GM23338 (cell line): ENCODE measurements at regions not wholly inside any gene's neighbourhood (a gene's known extent, or its start where the extent isn't known, plus 50 kb on each side); places are given as distances from the start of the nearest gene placed in this dataset.

ENCODE experiments used
- ATAC-seq: fragments of 200-7000 bp; cut with Tn5 transposase; 3 replicates; pipeline ENCODE4 v1.9.1; 2020
- DNase-seq: peaks from one replicate; pipeline ENCODE4 v3.0.0-alpha.2; 2015; ENCODE audit warnings: low spot score
- H2AFZ ChIP-seq: fragments of 200-600 bp; sonication (generic); 2 replicates; pipeline ENCODE4 v1.8.0; 2016; ENCODE audit warnings: antibody characterized with exemption, mild to moderate bottlenecking, moderate library complexity
- H3F3A ChIP-seq: fragments of 200-600 bp; sonication (generic); replicated peaks from 2 replicates; pipeline ENCODE4 v1.8.0; 2017; ENCODE audit warnings: antibody characterized with exemption, mixed run types, low read depth
- H3K27ac ChIP-seq: fragments of 200-600 bp; sonication (generic); 2 replicates; pipeline ENCODE4 v1.6.1; 2016; ENCODE audit warnings: low read depth
- H3K27me3 ChIP-seq: fragments of 200-600 bp; sonication (generic); 2 replicates; pipeline ENCODE4 v1.8.0; 2016; ENCODE audit warnings: mild to moderate bottlenecking, mixed run types, moderate library complexity; ENCODE audit not compliant: insufficient read depth
- H3K36me3 ChIP-seq: fragments of 200-600 bp; sonication (generic); 2 replicates; pipeline ENCODE4 v1.8.0; 2016; ENCODE audit warnings: mild to moderate bottlenecking; ENCODE audit not compliant: insufficient read depth
- H3K4me1 ChIP-seq: fragments of 200-600 bp; sonication (generic); 2 replicates; pipeline ENCODE4 v1.8.0; 2016; ENCODE audit warnings: mild to moderate bottlenecking, moderate library complexity; ENCODE audit not compliant: insufficient read depth
- H3K4me2 ChIP-seq: fragments of 200-600 bp; sonication (generic); 2 replicates; pipeline ENCODE4 v1.7.1; 2017; ENCODE audit warnings: mixed run types
- H3K4me3 ChIP-seq: fragments of 200-600 bp; sonication (generic); 2 replicates; pipeline ENCODE4 v1.6.1; 2016; ENCODE audit warnings: mixed run types
- H3K79me2 ChIP-seq: fragments of 200-600 bp; sonication (generic); replicated peaks from 2 replicates; pipeline ENCODE4 v1.8.0; 2017; ENCODE audit warnings: mild to moderate bottlenecking; ENCODE audit not compliant: insufficient read depth
- H3K9me2 ChIP-seq: fragments of 200-600 bp; sonication (generic); 2 replicates; pipeline ENCODE4 v1.8.0; 2017; ENCODE audit not compliant: insufficient read depth
- H4K20me1 ChIP-seq: fragments of 200-600 bp; sonication (generic); replicated peaks from 2 replicates; pipeline ENCODE4 v1.8.0; 2017; ENCODE audit warnings: mild to moderate bottlenecking; ENCODE audit not compliant: insufficient read depth
- H3K27ac Mint-ChIP-seq: 2 replicates; pipeline ENCODE4 v1.8.0; 2020; ENCODE audit warnings: inconsistent platforms, mild to moderate bottlenecking, moderate library complexity, mixed read lengths
- H3K27me3 Mint-ChIP-seq: 3 replicates; pipeline ENCODE4 v1.8.0; 2022; ENCODE audit warnings: low read depth, mild to moderate bottlenecking, moderate library complexity, mixed read lengths, inconsistent platforms; ENCODE audit not compliant: insufficient read depth, poor library complexity
- H3K36me3 Mint-ChIP-seq: 3 replicates; pipeline ENCODE4 v1.8.0; 2021; ENCODE audit warnings: low read depth, mild to moderate bottlenecking, inconsistent platforms, moderate library complexity, mixed read lengths
- H3K4me1 Mint-ChIP-seq: 3 replicates; pipeline ENCODE4 v1.8.0; 2020; ENCODE audit warnings: mild to moderate bottlenecking, inconsistent platforms, mixed read lengths
- H3K4me3 Mint-ChIP-seq: 3 replicates; pipeline ENCODE4 v1.8.0; 2021; ENCODE audit warnings: moderate library complexity, mild to moderate bottlenecking, inconsistent platforms, mixed read lengths
- H3K9me3 Mint-ChIP-seq: 3 replicates; pipeline ENCODE4 v1.8.0; 2020; ENCODE audit warnings: moderate library complexity, mild to moderate bottlenecking, inconsistent platforms, mixed read lengths
- CTCF ChIP-seq, 2 experiments: fragments of 200-600 bp in 1 of 2; sonication (generic) in 1 of 2; conservative IDR thresholded peaks; 2 replicates each; pipeline versions ENCODE4 v1.5.1 to v1.6.1; 2016 to 2017; ENCODE audit warnings: antibody characterized with exemption in 2 of 2, low read depth in 2 of 2, mild to moderate bottlenecking in 2 of 2, moderate library complexity in 1 of 2
- ETS1 ChIP-seq: IDR thresholded peaks from 2 replicates; pipeline ENCODE4 v1.6.1; 2016; ENCODE audit warnings: antibody characterized with exemption
- EZH2 ChIP-seq: fragments of 200-600 bp; sonication (generic); IDR thresholded peaks from one replicate; pipeline ENCODE4 v1.8.0; 2017; ENCODE audit warnings: antibody characterized with exemption, mild to moderate bottlenecking, low read depth; ENCODE audit not compliant: unreplicated experiment
- POLR2AphosphoS5 ChIP-seq: IDR thresholded peaks from 2 replicates; pipeline ENCODE4 v1.6.1; 2016; ENCODE audit warnings: antibody characterized with exemption, low read depth
- REST ChIP-seq: IDR thresholded peaks from one replicate; pipeline ENCODE4 v1.6.1; 2018; ENCODE audit warnings: antibody characterized with exemption; ENCODE audit not compliant: unreplicated experiment
- STAT1 ChIP-seq: IDR thresholded peaks from one replicate; pipeline ENCODE4 v1.6.1; 2016; ENCODE audit warnings: antibody characterized with exemption; ENCODE audit not compliant: unreplicated experiment
- ZNF114 ChIP-seq: fragments of 250-450 bp; sonication (Bioruptor Pico); IDR thresholded peaks from 2 replicates; pipeline ENCODE4 v1.5.0; 2020; ENCODE audit warnings: mild to moderate bottlenecking, moderate library complexity
- ZNF331 ChIP-seq: fragments of 250-450 bp; sonication (Bioruptor Pico); IDR thresholded peaks from 2 replicates; pipeline ENCODE4 v1.5.0; 2020; ENCODE audit warnings: low read depth, mild to moderate bottlenecking, moderate library complexity
- ZNF462 ChIP-seq: fragments of 250-450 bp; sonication (Bioruptor Pico); IDR thresholded peaks from 2 replicates; pipeline ENCODE4 v1.5.0; 2020; ENCODE audit warnings: mild to moderate bottlenecking, moderate library complexity

- H3K27ac ChIP-seq: peak overlapping the region; percentile 94
- H3K36me3 ChIP-seq: no peaks in the 10 kb centered on the region
- Mint-ChIP-seq H3K36me3 (peaks cover 6% of the 10 kb centered on the region; the same call in 1 of the 3 replicates), H3K27ac (peak overlapping the region; percentile 95), H3K27me3 (peaks cover 45% of the 10 kb centered on the region), H3K4me1 (peaks cover 47% of the 10 kb centered on the region), H3K9me3 (no peaks in the 10 kb centered on the region), H3K4me3 (no peak overlapping the region; the same call in 2 of the 3 replicates)
- H2AFZ ChIP-seq: no peak overlapping the region
- peaks cover 19% of the 10 kb centered on the region; the same call in 1 of the 2 replicates for H3F3A ChIP-seq
- DNase-seq: no peak
- peaks cover 44% of the 10 kb centered on the region for H3K4me1 ChIP-seq
- ATAC-seq: peak; percentile 60
- peaks cover 53% of the 10 kb centered on the region for H3K9me2 ChIP-seq
- no peaks in the 10 kb centered on the region for H3K27me3 ChIP-seq
- no peaks in the 10 kb centered on the region for H3K79me2 ChIP-seq
- H3K4me3 ChIP-seq: no peak overlapping the region
- H3K4me2 ChIP-seq: peak overlapping the region; percentile 10
- no peaks in the 10 kb centered on the region for H4K20me1 ChIP-seq
- TF ChIP-seq POLR2AphosphoS5 (no peak), ZNF331 (CRISPR knock-in tag) (no peak), REST (no peak)
Observed at GRCh38 chr2:128639120-128639477, 320.4 kb upstream of the HS6ST1 start.

- H2AFZ ChIP-seq: no peak overlapping the region
- no peaks in the 10 kb centered on the region for H3K27me3 ChIP-seq
- Mint-ChIP-seq H3K27me3 (peaks cover 45% of the 10 kb centered on the region), H3K4me3 (no peak overlapping the region; the same call in 2 of the 3 replicates), H3K9me3 (no peaks in the 10 kb centered on the region), H3K36me3 (peaks cover 6% of the 10 kb centered on the region; the same call in 1 of the 3 replicates), H3K27ac (peak overlapping the region; percentile 95), H3K4me1 (peaks cover 52% of the 10 kb centered on the region)
- H3K79me2 ChIP-seq: no peaks in the 10 kb centered on the region
- H3K4me3 ChIP-seq: no peak overlapping the region
- peaks cover 19% of the 10 kb centered on the region; the same call in 1 of the 2 replicates for H3F3A ChIP-seq
- ATAC-seq (no peak), DNase-seq (no peak)
- no peaks in the 10 kb centered on the region for H3K36me3 ChIP-seq
- peak overlapping the region; percentile 94 for H3K27ac ChIP-seq
- H4K20me1 ChIP-seq: no peaks in the 10 kb centered on the region
- H3K4me2 ChIP-seq: peak overlapping the region; percentile 10
- H3K9me2 ChIP-seq: peaks cover 53% of the 10 kb centered on the region
- peaks cover 44% of the 10 kb centered on the region for H3K4me1 ChIP-seq
- TF ChIP-seq ZNF114 (CRISPR knock-in tag) (no peak), ZNF462 (CRISPR knock-in tag) (no peak), CTCF (conservative IDR thresholded peaks at IDR 0.05; ENCODE audit: low read depth in 2 of 2) (no peak), EZH2 (no peak), ZNF331 (CRISPR knock-in tag) (no peak), STAT1 (no peak), ETS1 (no peak)
Observed at GRCh38 chr2:128639693-128640092, 321.0 kb upstream of the HS6ST1 start.
